Activated T-helper 1 cell treated with Interleukin-2 at 50 U/mL for 16 hours (primary cell): ENCODE measurements at regions not wholly inside any gene's neighbourhood (a gene's known extent, or its start where the extent isn't known, plus 50 kb on each side); places are given as distances from the start of the nearest gene placed in this dataset.
"Not testable (repeated sequence)": the region's sequence is repeated elsewhere in the genome, so short reads cannot be mapped to it uniquely, and the experiment has no call there.

Experiments used
- DNase-seq: peaks from one replicate; pipeline ENCODE4 v3.0.0-alpha.2; 2020; ENCODE audit warnings: low read depth

- no peak for DNase-seq
Observed at GRCh38 chr5:68803881-68804319, 289.9 kb upstream of the SLC30A5 start.

GRCh38 chr5:68804343-68804742 is 289.5 kb upstream of the SLC30A5 start:
- DNase-seq = no peak

DNA sequence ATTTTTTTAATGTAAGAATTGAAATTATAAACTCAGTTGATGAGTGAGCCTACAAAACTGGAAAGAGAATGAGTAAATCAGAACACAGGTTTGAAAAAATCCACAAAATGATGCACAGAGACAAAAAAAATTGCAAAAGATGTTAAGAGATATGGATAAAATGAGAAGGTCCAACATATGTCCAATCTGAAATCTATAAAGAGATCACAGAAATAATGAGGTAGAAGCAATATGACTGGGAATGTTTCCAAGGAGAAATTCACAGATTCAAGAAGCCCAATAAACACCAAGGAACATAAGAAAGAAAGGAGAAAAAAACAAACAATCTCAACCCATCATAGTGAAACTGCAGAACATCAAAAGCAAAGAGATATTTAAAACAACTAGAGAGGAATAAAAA is 288.4 kb upstream of the SLC30A5 start:
- DNase-seq = no peak

GRCh38 chr5:68817632-68818031 is 276.2 kb upstream of the SLC30A5 start:
- no peak for DNase-seq

- no peak for DNase-seq
Observed at GRCh38 chr5:68818057-68818695, 275.6 kb upstream of the SLC30A5 start.

- no peak for DNase-seq
Observed at GRCh38 chr5:68818870-68819269, 274.9 kb upstream of the SLC30A5 start.

GRCh38 chr5:68821056-68821455 is 272.8 kb upstream of the SLC30A5 start:
- no peak for DNase-seq

DNA sequence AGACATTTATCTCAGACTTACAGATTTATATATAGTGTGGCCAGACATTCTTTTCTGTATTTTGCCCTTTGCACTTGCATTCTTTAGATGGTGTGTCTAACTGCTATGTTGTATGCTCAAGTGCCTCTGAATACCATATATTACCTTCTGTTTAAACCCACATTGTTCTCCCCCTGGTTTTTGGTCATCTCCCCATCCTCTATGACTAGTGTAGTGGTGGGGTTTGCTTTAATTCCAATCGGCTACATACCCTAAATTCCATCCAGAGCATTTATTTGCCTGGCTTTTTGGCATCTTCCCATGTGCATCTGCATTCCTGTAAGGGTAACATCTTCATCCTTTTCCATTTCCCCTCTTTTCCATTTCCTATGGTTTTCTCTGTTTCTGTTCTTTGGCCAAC is 271.0 kb upstream of the SLC30A5 start:
- DNase-seq = no peak

GRCh38 chr5:68823301-68823700 is 270.5 kb upstream of the SLC30A5 start:
- no peak for DNase-seq

- DNase-seq = no peak
Observed at GRCh38 chr5:68830377-68830898, 263.4 kb upstream of the SLC30A5 start.

- DNase-seq = no peak
Observed at GRCh38 chr5:68834491-68834981, 259.3 kb upstream of the SLC30A5 start.

- no peak for DNase-seq
Observed at GRCh38 chr5:68838157-68838718, 255.6 kb upstream of the SLC30A5 start.

GRCh38 chr5:68839019-68839552 is 254.7 kb upstream of the SLC30A5 start:
- no peak for DNase-seq

GRCh38 chr5:68843624-68844364 is 250.0 kb upstream of the SLC30A5 start:
- DNase-seq = no peak

- no peak for DNase-seq
Observed at GRCh38 chr5:68845131-68845530, 248.7 kb upstream of the SLC30A5 start.

DNA sequence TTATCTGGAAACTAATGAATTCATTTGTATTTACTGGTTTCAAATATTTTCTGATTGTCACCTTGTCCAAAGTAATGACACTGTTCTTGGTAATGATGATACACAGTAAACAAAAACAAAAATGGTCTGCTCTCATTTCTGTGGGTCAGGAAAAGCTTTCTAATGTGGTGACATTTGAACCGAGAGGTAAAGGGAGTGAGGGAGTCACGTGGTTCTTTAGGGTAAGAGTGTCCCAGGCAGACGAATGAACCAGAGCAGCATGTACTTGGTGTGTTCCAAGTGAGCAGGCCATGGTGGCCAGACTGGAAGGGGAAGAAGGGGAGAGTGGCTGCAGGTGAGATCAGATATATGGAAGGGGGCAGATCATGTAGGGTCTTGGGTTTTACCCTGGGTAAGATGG is 247.0 kb upstream of the SLC30A5 start:
- DNase-seq = no peak

DNA sequence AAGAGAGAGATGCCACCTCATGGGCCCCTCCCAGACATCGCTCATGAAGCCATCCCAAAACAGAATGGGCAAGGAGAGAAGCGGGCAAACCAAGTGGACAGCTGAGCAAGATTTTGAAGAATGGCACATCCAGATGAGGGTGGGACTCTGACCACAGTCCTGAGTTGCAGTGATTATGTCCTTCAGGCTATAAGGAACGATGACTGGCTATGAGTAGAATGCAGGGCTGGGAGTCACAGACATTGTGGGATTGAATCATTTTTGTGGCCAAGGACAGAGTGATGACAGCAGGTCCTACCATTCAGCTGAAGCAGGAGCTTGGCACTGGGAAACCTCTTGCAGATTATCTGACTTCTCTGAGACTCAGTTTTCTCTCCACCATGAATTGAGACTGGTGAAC is 245.7 kb upstream of the SLC30A5 start:
- no peak for DNase-seq

- no peak for DNase-seq
Observed at GRCh38 chr5:68849103-68849502, 244.7 kb upstream of the SLC30A5 start.

GRCh38 chr5:68849906-68850305 is 243.9 kb upstream of the SLC30A5 start:
- no peak for DNase-seq

- no peak for DNase-seq
Observed at GRCh38 chr5:68861099-68861498, 232.7 kb upstream of the SLC30A5 start.

- no peak for DNase-seq
Observed at GRCh38 chr5:68862560-68862959, 231.3 kb upstream of the SLC30A5 start.

- not testable (repeated sequence) for DNase-seq
Observed at GRCh38 chr5:68865192-68865591, 228.6 kb upstream of the SLC30A5 start.
